SK-N-SH (cell line): ENCODE measurements at regions not wholly inside any gene's neighbourhood (a gene's known extent, or its start where the extent isn't known, plus 50 kb on each side); places are given as distances from the start of the nearest gene placed in this dataset.

ENCODE experiments used
- CTCF ChIA-PET: fragments of 300-600, 350-600 bp; formaldehyde crosslinking; extraction: SDS; loops from one replicate; lab custom pipeline; 2021; lab: Yijun Ruan, JAX
- POLR2A ChIA-PET: fragments of 350-600 bp; sonication (Branson Sonifier 250); formaldehyde crosslinking; extraction: SDS; loops from one replicate; lab custom pipeline; 2020; ENCODE audit warnings: antibody characterized with exemption, inconsistent platforms; lab: Yijun Ruan, JAX
- DNase-seq: peaks from one replicate; pipeline ENCODE4 v3.0.0; 2012
- H2AFZ ChIP-seq: fragments of 200-600 bp; sonication (generic); 2 replicates; pipeline ENCODE4 v1.8.1; 2016; ENCODE audit warnings: antibody characterized with exemption, mild to moderate bottlenecking, low read depth
- H3F3A ChIP-seq: fragments of 200-600 bp; sonication (generic); replicated peaks from 2 replicates; pipeline ENCODE3; 2016; ENCODE audit warnings: antibody characterized with exemption, mild to moderate bottlenecking; ENCODE audit not compliant: insufficient read depth
- H3K27ac ChIP-seq, 2 experiments: fragments of 200-500 bp in 1 of 2; fragments of 200-600 bp in 1 of 2; sonication (Bioruptor generic) in 1 of 2; sonication (generic), shearing (Covaris generic) in 1 of 2; 2 replicates each; pipeline versions ENCODE4 v1.5.1 to v1.6.1; 2014 to 2016; ENCODE audit warnings: low read depth in 2 of 2, inconsistent platforms in 1 of 2, low read length in 1 of 2, mild to moderate bottlenecking in 1 of 2, mixed read lengths in 1 of 2
- H3K27me3 ChIP-seq: fragments of 200-600 bp; sonication (generic), shearing (Covaris generic); 2 replicates; pipeline ENCODE4 v1.6.1; 2016; ENCODE audit warnings: mixed run types; ENCODE audit not compliant: insufficient read depth
- H3K36me3 ChIP-seq, 2 experiments: fragments of 200-500 bp in 1 of 2; fragments of 200-600 bp in 1 of 2; sonication (Bioruptor generic) in 1 of 2; sonication (generic) in 1 of 2; replicated peaks in 1 of 2; 2 replicates each; pipeline versions ENCODE3 to v1.5.1; 2014 to 2016; ENCODE audit warnings: low read length in 1 of 2, mild to moderate bottlenecking in 1 of 2; ENCODE audit not compliant: insufficient read depth in 2 of 2, control insufficient read depth in 1 of 2
- H3K4me1 ChIP-seq, 2 experiments: fragments of 200-500 bp in 1 of 2; fragments of 200-600 bp in 1 of 2; sonication (Bioruptor generic) in 1 of 2; sonication (generic), shearing (Covaris generic) in 1 of 2; 2 replicates each; pipeline versions ENCODE4 v1.5.1 to v1.6.1; 2014 to 2016; ENCODE audit warnings: low read depth in 1 of 2, low read length in 1 of 2, mixed run types in 1 of 2; ENCODE audit not compliant: insufficient read depth in 2 of 2, control insufficient read depth in 1 of 2
- H3K4me2 ChIP-seq: fragments of 200-600 bp; sonication (generic), shearing (Covaris generic); 2 replicates; pipeline ENCODE4 v1.6.1; 2017; ENCODE audit warnings: mixed run types
- H3K4me3 ChIP-seq, 2 experiments: fragments of 200-500 bp in 1 of 2; fragments of 200-600 bp in 1 of 2; sonication (Bioruptor generic) in 1 of 2; sonication (generic), shearing (Covaris generic) in 1 of 2; 2 replicates each; pipeline versions ENCODE4 v1.5.1 to v1.8.1; 2014 to 2016; ENCODE audit warnings: low read depth in 2 of 2, inconsistent platforms in 1 of 2, low read length in 1 of 2, mild to moderate bottlenecking in 1 of 2, mixed read lengths in 1 of 2, moderate library complexity in 1 of 2
- H3K79me2 ChIP-seq: fragments of 200-600 bp; sonication (generic); 2 replicates; pipeline ENCODE4 v1.8.1; 2017; ENCODE audit warnings: mild to moderate bottlenecking; ENCODE audit not compliant: insufficient read depth
- H3K9ac ChIP-seq: fragments of 200-600 bp; sonication (generic); 2 replicates; pipeline ENCODE4 v1.6.1; 2017; ENCODE audit warnings: mixed run types
- H3K9me2 ChIP-seq: fragments of 200-600 bp; sonication (generic); 2 replicates; pipeline ENCODE4 v1.6.1; 2017; ENCODE audit warnings: mixed run types
- H3K9me3 ChIP-seq: fragments of 200-600 bp; sonication (generic); 2 replicates; pipeline ENCODE4 v1.6.1; 2017; ENCODE audit warnings: mixed run types, mild to moderate bottlenecking, moderate library complexity
- H4K20me1 ChIP-seq: fragments of 200-600 bp; sonication (generic); 2 replicates; pipeline ENCODE4 v1.6.1; 2017; ENCODE audit warnings: mild to moderate bottlenecking, mixed run types; ENCODE audit not compliant: insufficient read depth
- CTCF ChIP-seq: fragments of 200-600 bp; sonication (generic); IDR thresholded peaks from 2 replicates; pipeline ENCODE4 v1.6.1; 2017; ENCODE audit warnings: antibody characterized with exemption, mild to moderate bottlenecking, moderate library complexity
- EZH2phosphoT487 ChIP-seq: fragments of 200-600 bp; sonication (generic); IDR thresholded peaks from 2 replicates; pipeline ENCODE4 v1.6.1; 2017; ENCODE audit warnings: low read depth, mixed run types, mild to moderate bottlenecking, antibody characterized with exemption, moderate library complexity, borderline replicate concordance
- GATA2 ChIP-seq: sonication (generic); formaldehyde crosslinking; IDR thresholded peaks from 2 replicates; pipeline ENCODE4 v1.5.0; 2020; ENCODE audit warnings: mild to moderate bottlenecking, missing genetic modification reagents
- JUND ChIP-seq: IDR thresholded peaks from 2 replicates; pipeline ENCODE4 v1.4.0; 2012
- MEF2A ChIP-seq: IDR thresholded peaks from 2 replicates; pipeline ENCODE4 v1.4.0; 2012; ENCODE audit warnings: low read depth, borderline replicate concordance
- MXI1 ChIP-seq: IDR thresholded peaks from 2 replicates; pipeline ENCODE4 v1.6.1; 2012; ENCODE audit warnings: mild to moderate bottlenecking, low read depth, low read length, improper control_type of control experiment
- NRF1 ChIP-seq: IDR thresholded peaks from 2 replicates; pipeline ENCODE4 v1.6.1; 2012; ENCODE audit warnings: low read depth, mild to moderate bottlenecking, low read length
- PBX3 ChIP-seq: IDR thresholded peaks from 2 replicates; pipeline ENCODE4; 2012
- POLR2AphosphoS5 ChIP-seq: IDR thresholded peaks from 2 replicates; pipeline ENCODE4 v1.6.1; 2012; ENCODE audit warnings: low read depth, low read length
- RAD21 ChIP-seq: IDR thresholded peaks from 2 replicates; pipeline ENCODE4 v1.6.1; 2012; ENCODE audit warnings: mild to moderate bottlenecking, low read length
- RFX5 ChIP-seq: IDR thresholded peaks from 2 replicates; pipeline ENCODE4 v1.6.1; 2012; ENCODE audit warnings: mild to moderate bottlenecking, improper control_type of control experiment, low read length
- SIN3A ChIP-seq: IDR thresholded peaks from 2 replicates; pipeline ENCODE4 v1.6.1; 2012; ENCODE audit warnings: low read depth, mild to moderate bottlenecking, low read length, moderate library complexity, borderline replicate concordance
- SMC3 ChIP-seq: IDR thresholded peaks from 2 replicates; pipeline ENCODE4 v1.6.1; 2012; ENCODE audit warnings: low read depth, low read length, improper control_type of control experiment
- USF2 ChIP-seq: fragments of 150-350 bp; IDR thresholded peaks from 2 replicates; pipeline ENCODE4 v1.6.1; 2017; ENCODE audit warnings: antibody characterized with exemption, low read length, low read depth, borderline replicate concordance
- ZBTB33 ChIP-seq: IDR thresholded peaks from 2 replicates; pipeline ENCODE4 v1.4.0; 2012; ENCODE audit warnings: low read depth, borderline replicate concordance
- WGBS: methylation state at CpG from one replicate; pipeline ENCODE4 v1.1.6; 2017; ENCODE audit warnings: low lambda C conversion rate; 5-methylcytosine and 5-hydroxymethylcytosine counted together

DNA sequence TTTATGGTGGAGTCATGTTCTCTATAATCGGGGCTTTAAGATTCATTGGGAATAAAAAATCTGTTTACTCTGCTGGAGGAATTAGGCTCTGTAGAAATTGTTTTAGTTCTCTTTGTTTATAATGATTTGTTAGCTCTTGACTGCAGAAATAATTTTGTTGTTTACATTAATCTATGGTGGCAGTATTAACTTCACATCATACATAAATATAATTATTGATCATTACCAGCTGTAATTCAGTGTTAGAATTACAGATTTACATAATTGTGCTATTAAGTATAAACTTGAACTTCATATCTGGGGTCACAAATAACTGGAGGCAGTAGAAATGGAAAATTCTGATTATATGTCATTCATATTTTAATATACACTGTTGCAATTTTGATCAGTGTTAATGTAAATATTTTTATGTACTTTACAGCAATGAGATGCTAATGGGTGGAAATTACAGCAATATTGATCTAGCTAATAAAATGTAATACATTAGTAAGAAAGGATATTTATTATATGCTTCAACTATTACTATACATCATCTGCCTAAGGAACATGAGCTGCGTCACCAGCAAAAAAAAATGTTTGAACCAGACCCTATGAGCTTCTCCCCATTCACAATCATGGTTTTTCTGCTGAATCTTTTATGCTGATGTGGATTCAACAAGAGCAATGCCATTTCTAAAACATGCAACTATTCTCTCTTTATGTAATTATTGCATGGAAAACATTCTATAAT is 846.6 kb downstream of the NR2F1-AS1 start:
- H3F3A ChIP-seq = no peaks in the 10 kb centered on the region
- H3K4me2 ChIP-seq = no peak overlapping the region
- H3K27me3 ChIP-seq = no peaks in the 10 kb centered on the region
- POLR2A ChIA-PET = no interaction called here
- no peaks in the 10 kb centered on the region for H3K4me1 ChIP-seq
- CTCF ChIA-PET = interaction anchor here (1.6 kb wide), 1 partner anchor 9 kb away, joined by 4 read pairs; no protein-coding TSS in a partner anchor
- H3K9ac ChIP-seq = no peak overlapping the region
- H4K20me1 ChIP-seq = no peaks in the 10 kb centered on the region
- no peak overlapping the region for H3K4me3 ChIP-seq
- no peak overlapping the region for H3K27ac ChIP-seq
- H3K9me3 ChIP-seq = no peaks in the 10 kb centered on the region; the same call in 1 of the 2 replicates
- H3K9me2 ChIP-seq = no peaks in the 10 kb centered on the region
- DNase-seq = no peak
- peaks cover 0 to 2% of the 10 kb centered on the region in 2 experiments for H3K36me3 ChIP-seq
- no peak for TF ChIP-seq NRF1
- TF ChIP-seq MEF2A = no peak
- no peak for TF ChIP-seq RFX5
- no peak for TF ChIP-seq JUND
- TF ChIP-seq EZH2phosphoT487 = no peak
- no peak for TF ChIP-seq SMC3
- TF ChIP-seq MXI1 = no peak
- no peak for TF ChIP-seq RAD21
- TF ChIP-seq POLR2AphosphoS5 = no peak
- no peak for TF ChIP-seq GATA2
- no peak for TF ChIP-seq CTCF
- TF ChIP-seq ZBTB33 = no peak
- TF ChIP-seq PBX3 = no peak
- TF ChIP-seq USF2 = no peak
- no peak for TF ChIP-seq SIN3A
- H2AFZ ChIP-seq = no peak overlapping the region
- WGBS = 86% methylated on average over 2 of the region's 2 CpGs
- H3K79me2 ChIP-seq = no peaks in the 10 kb centered on the region
